K562 (cell line): ENCODE measurements at regions not wholly inside any gene's neighbourhood (a gene's known extent, or its start where the extent isn't known, plus 50 kb on each side); places are given as distances from the start of the nearest gene placed in this dataset.

Experiments
- ATAC-seq: fragments of 200-7000 bp; cut with Tn5 transposase; 3 replicates; pipeline ENCODE4 v1.9.1; 2020; ENCODE audit warnings: moderate library complexity
- BruUV-seq: library from RNA; stranded (reverse); fragments of 400-500 nt; replicated peaks from 2 replicates; lab custom pipeline; 2021; lab: Mats Ljungman, UMichigan
- CTCF ChIA-PET: fragments of 300-600 bp; formaldehyde crosslinking; extraction: SDS; loops from one replicate; lab custom pipeline; 2021; ENCODE audit warnings: low intra/inter-chr PET ratio; lab: Yijun Ruan, JAX
- POLR2A ChIA-PET: fragments of 300-600, 350-650 bp; sonication (Branson Sonifier 250); formaldehyde crosslinking; extraction: SDS; loops from one replicate; lab custom pipeline; 2021; ENCODE audit warnings: antibody characterized with exemption, inconsistent platforms; lab: Yijun Ruan, JAX
- DNase-seq, 4 experiments: peaks; one replicate each; pipeline versions ENCODE4 v3.0.0 to v3.0.0-alpha.2; 2011 to 2018; ENCODE audit warnings: low spot score in 3 of 4, mixed read lengths in 3 of 4; ENCODE audit errors: extremely low read depth in 1 of 4
- FAIRE-seq: peaks from 2 replicates; lab custom pipeline; 2011; peaks lifted over from hg19 to GRCh38; lab: Jason Lieb, UNC
- H2AFZ ChIP-seq: 2 replicates; pipeline ENCODE4 v1.6.0; 2011; ENCODE audit warnings: low read depth, low read length, control low read depth, inconsistent platforms
- H3K27ac ChIP-seq: fragments of 200-600 bp; 3 replicates; pipeline ENCODE4 v1.8.0; 2011; ENCODE audit warnings: low read depth, mild to moderate bottlenecking, control low read depth, inconsistent platforms, low read length, moderate library complexity, mixed read lengths; ENCODE audit errors: extremely low read depth
- H3K27me3 ChIP-seq, 2 experiments: fragments of 300-600 bp in 1 of 2; 2 replicates in 1 of 2; 3 replicates in 1 of 2; pipeline versions ENCODE4 v1.6.0 to v1.8.0; 2011; ENCODE audit warnings: inconsistent platforms in 2 of 2, low read length in 2 of 2, mild to moderate bottlenecking in 1 of 2, mixed read lengths in 1 of 2, moderate library complexity in 1 of 2; ENCODE audit not compliant: control insufficient read depth in 2 of 2, insufficient read depth in 2 of 2
- H3K36me3 ChIP-seq: fragments of 300-600 bp; 3 replicates; pipeline ENCODE4 v1.8.0; 2011; ENCODE audit warnings: mild to moderate bottlenecking, low read length, inconsistent platforms; ENCODE audit not compliant: control insufficient read depth, insufficient read depth
- H3K4me1 ChIP-seq, 2 experiments: fragments of 200-600 bp in 1 of 2; replicated peaks in 1 of 2; 2 replicates in 1 of 2; 3 replicates in 1 of 2; pipeline versions ENCODE4 v1.5.1 to v1.8.0; 2011; ENCODE audit warnings: inconsistent platforms in 2 of 2, low read length in 2 of 2, mild to moderate bottlenecking in 1 of 2, mixed read lengths in 1 of 2, moderate library complexity in 1 of 2; ENCODE audit not compliant: control insufficient read depth in 2 of 2, insufficient read depth in 2 of 2
- H3K4me2 ChIP-seq: 2 replicates; pipeline ENCODE4 v1.6.1; 2011; ENCODE audit warnings: low read length, control low read depth, inconsistent platforms, mixed read lengths; ENCODE audit not compliant: insufficient read depth
- H3K4me3 ChIP-seq: fragments of 200-600 bp; sonication (generic), shearing (Covaris generic); 2 replicates; pipeline ENCODE4 v1.5.1; 2016; ENCODE audit warnings: control low read depth, inconsistent platforms
- H3K79me2 ChIP-seq: fragments of 200-600 bp; 3 replicates; pipeline ENCODE4 v1.8.0; 2011; ENCODE audit warnings: low read length, inconsistent platforms; ENCODE audit not compliant: control insufficient read depth, insufficient read depth
- H3K9ac ChIP-seq, 2 experiments: 2 replicates each; pipeline versions ENCODE4 v1.6.0 to v1.6.1; 2011; ENCODE audit warnings: low read depth in 2 of 2, low read length in 2 of 2, control low read depth in 1 of 2, inconsistent platforms in 1 of 2, mild to moderate bottlenecking in 1 of 2, mixed read lengths in 1 of 2; ENCODE audit not compliant: insufficient read depth in 1 of 2
- H3K9me1 ChIP-seq: one replicate; pipeline ENCODE4 v1.6.0; 2011; ENCODE audit warnings: inconsistent platforms, mild to moderate bottlenecking, low read length, moderate library complexity; ENCODE audit not compliant: control insufficient read depth, insufficient read depth
- H3K9me3 ChIP-seq: replicated peaks from 2 replicates; pipeline ENCODE4 v1.5.1; 2011; ENCODE audit warnings: low read depth, low read length, inconsistent platforms; ENCODE audit not compliant: control insufficient read depth, insufficient read depth
- H4K20me1 ChIP-seq: replicated peaks from 2 replicates; pipeline ENCODE4 v1.6.1; 2011; ENCODE audit warnings: low read length, inconsistent platforms, mixed read lengths; ENCODE audit not compliant: control insufficient read depth, insufficient read depth
- CAMTA2 ChIP-seq: fragments of 250-450 bp; sonication (Bioruptor Pico); conservative IDR thresholded peaks from 2 replicates; pipeline ENCODE4 v1.5.1; 2022
- COPS2 ChIP-seq: fragments of 450-650 bp; conservative IDR thresholded peaks from 2 replicates; pipeline ENCODE4 v1.6.1; 2016; ENCODE audit warnings: mild to moderate bottlenecking, moderate library complexity
- GTF2A2 ChIP-seq: IDR thresholded peaks from 2 replicates; pipeline ENCODE4 v1.6.1; 2016; ENCODE audit warnings: mild to moderate bottlenecking, missing genetic modification characterization, missing compliant biosample characterization
- POLR2G ChIP-seq: fragments of 200-400 bp; formaldehyde crosslinking; IDR thresholded peaks from 2 replicates; pipeline ENCODE4 v1.6.1; 2017; ENCODE audit warnings: low read depth, mild to moderate bottlenecking, antibody characterized with exemption, low read length, moderate library complexity
- YBX1 ChIP-seq: fragments of 450-650 bp; IDR thresholded peaks from 2 replicates; pipeline ENCODE4 v1.7.1; 2016; ENCODE audit warnings: mild to moderate bottlenecking
- ZBTB33 ChIP-seq: sonication (generic); formaldehyde crosslinking; IDR thresholded peaks from 2 replicates; pipeline ENCODE4 v1.8.1; 2023; ENCODE audit warnings: mild to moderate bottlenecking, missing genetic modification reagents
- WGBS: fragments of 100-300 bp; shearing (Covaris generic); methylation state at CpG from one replicate; pipeline ENCODE4 v1.1.6; 2016; ENCODE audit warnings: low coverage, mixed read lengths; ENCODE audit not compliant: insufficient coverage; ENCODE audit errors: missing lambda C conversion rate; 5-methylcytosine and 5-hydroxymethylcytosine counted together
- in situ Hi-C: fragments of 300-500 bp; cut with MboI; formaldehyde crosslinking; loops from 4 replicates; pipeline ENCODE4 v1.15.0; 2018; ENCODE audit warnings: inconsistent platforms, mixed read lengths
- intact Hi-C: fragments of 100-400 bp; cut with micrococcal nuclease; formaldehyde crosslinking; loops from 2 replicates; pipeline ENCODE4 v1.14.2; 2022
- TF ChIP-seq, protein P1 (sequence below): fragments of 250-450 bp; sonication (Bioruptor Pico); IDR thresholded peaks from 2 replicates; pipeline ENCODE4 v1.4.0; 2020; ENCODE audit warnings: mild to moderate bottlenecking

- 3% methylated on average over 6 of the region's 6 CpGs for WGBS
- Histone ChIP-seq H3K27ac (no peak overlapping the region), H3K9ac (no peak overlapping the region), H3K9me1 (no peaks in the 10 kb centered on the region), H3K9me3 (no peaks in the 10 kb centered on the region), H3K36me3 (no peaks in the 10 kb centered on the region), H2AFZ (no peak overlapping the region), H4K20me1 (no peaks in the 10 kb centered on the region), H3K79me2 (no peaks in the 10 kb centered on the region), H3K4me2 (no peak overlapping the region), H3K4me3 (no peak overlapping the region), H3K4me1 (no peaks in the 10 kb centered on the region), H3K27me3 (no peaks in the 10 kb centered on the region)
- in situ Hi-C loops (no loop called here), intact Hi-C loops (no loop called here)
- DNase-seq (no peak), FAIRE-seq (no peak), ATAC-seq (no peak)
- POLR2A ChIA-PET, result interaction anchor here (1.0 kb wide), 1 partner anchor 14 kb away, joined by 3 read pairs; no protein-coding TSS in a partner anchor
- no TSS peak for BruUV-seq
- CTCF ChIA-PET, result no interaction called here
- no peak for TF ChIP-seq YBX1
- TF ChIP-seq CAMTA2, result no peak
- TF ChIP-seq GTF2A2 (tag), result no peak
- no peak for TF ChIP-seq POLR2G
- no peak for TF ChIP-seq COPS2
- TF ChIP-seq, protein P1, sequence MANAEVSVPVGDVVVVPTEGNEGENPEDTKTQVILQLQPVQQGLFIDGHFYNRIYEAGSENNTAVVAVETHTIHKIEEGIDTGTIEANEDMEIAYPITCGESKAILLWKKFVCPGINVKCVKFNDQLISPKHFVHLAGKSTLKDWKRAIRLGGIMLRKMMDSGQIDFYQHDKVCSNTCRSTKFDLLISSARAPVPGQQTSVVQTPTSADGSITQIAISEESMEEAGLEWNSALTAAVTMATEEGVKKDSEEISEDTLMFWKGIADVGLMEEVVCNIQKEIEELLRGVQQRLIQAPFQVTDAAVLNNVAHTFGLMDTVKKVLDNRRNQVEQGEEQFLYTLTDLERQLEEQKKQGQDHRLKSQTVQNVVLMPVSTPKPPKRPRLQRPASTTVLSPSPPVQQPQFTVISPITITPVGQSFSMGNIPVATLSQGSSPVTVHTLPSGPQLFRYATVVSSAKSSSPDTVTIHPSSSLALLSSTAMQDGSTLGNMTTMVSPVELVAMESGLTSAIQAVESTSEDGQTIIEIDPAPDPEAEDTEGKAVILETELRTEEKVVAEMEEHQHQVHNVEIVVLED (CRISPR knock-in tag), result no peak
- no peak for TF ChIP-seq ZBTB33 (CRISPR knock-in tag)
Observed at GRCh38 chr7:68699090-68699711, 899.1 kb upstream of the AUTS2 start.
